ENCODE measurements at regions not wholly inside any gene's neighbourhood (a gene's known extent, or its start where the extent isn't known, plus 50 kb on each side); places are given as distances from the start of the nearest gene placed in this dataset.
A peak's percentile ranks its signal among the peaks of the same experiment; 100 is the strongest.

DNA sequence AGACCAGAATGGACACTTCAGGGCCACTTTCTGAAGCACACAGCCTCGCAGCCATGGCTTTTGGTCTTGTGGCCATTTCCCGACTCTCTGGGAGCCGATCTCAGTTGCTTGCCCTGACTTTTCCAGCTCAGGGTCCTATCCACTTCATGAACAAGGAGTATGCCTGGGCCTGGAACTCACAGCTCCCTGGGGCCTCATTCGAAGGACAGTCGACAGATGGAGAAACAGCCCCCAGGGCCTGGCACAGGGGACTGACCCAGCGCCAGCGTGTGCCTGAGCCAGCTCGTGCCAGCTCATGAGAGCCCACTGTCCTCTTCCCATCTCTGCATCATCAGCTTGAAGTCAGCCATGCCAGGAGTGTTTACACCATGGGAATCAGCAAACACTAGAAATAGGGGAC lies 134.6 kb upstream of the GPC1 start:
- peaks cover 11% of the 10 kb centered on the region for H3K4me1 Mint-ChIP-seq (ENCODE audit: low read depth, unreplicated experiment)
- DNase-seq (ENCODE audit: low read depth), result no peak
- H3K9me3 Mint-ChIP-seq (ENCODE audit: unreplicated experiment), result peaks cover 7% of the 10 kb centered on the region
- peak overlapping the region; percentile 1 for H2AFZ ChIP-seq (ENCODE audit: low read depth, low read length)
- no peak overlapping the region for H3K4me2 ChIP-seq (ENCODE audit: low read length)
- H4K20me1 ChIP-seq (ENCODE audit: insufficient read depth, low read length), result no peaks in the 10 kb centered on the region
- H3K27me3 ChIP-seq (ENCODE audit: insufficient read depth, low read length), result no peaks in the 10 kb centered on the region
- H3K27ac ChIP-seq (ENCODE audit: low read depth, low read length), result no peak overlapping the region
- H3K27ac Mint-ChIP-seq (ENCODE audit: unreplicated experiment), result no peak overlapping the region
- no peak for TF ChIP-seq EZH2 (IDR thresholded peaks at IDR 0.05; ENCODE audit: insufficient read depth, low read length)
- TF ChIP-seq, protein P1, sequence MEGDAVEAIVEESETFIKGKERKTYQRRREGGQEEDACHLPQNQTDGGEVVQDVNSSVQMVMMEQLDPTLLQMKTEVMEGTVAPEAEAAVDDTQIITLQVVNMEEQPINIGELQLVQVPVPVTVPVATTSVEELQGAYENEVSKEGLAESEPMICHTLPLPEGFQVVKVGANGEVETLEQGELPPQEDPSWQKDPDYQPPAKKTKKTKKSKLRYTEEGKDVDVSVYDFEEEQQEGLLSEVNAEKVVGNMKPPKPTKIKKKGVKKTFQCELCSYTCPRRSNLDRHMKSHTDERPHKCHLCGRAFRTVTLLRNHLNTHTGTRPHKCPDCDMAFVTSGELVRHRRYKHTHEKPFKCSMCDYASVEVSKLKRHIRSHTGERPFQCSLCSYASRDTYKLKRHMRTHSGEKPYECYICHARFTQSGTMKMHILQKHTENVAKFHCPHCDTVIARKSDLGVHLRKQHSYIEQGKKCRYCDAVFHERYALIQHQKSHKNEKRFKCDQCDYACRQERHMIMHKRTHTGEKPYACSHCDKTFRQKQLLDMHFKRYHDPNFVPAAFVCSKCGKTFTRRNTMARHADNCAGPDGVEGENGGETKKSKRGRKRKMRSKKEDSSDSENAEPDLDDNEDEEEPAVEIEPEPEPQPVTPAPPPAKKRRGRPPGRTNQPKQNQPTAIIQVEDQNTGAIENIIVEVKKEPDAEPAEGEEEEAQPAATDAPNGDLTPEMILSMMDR (IDR thresholded peaks at IDR 0.05; ENCODE audit: insufficient read depth, low read depth, low read length), result no peak
- H3K36me3 Mint-ChIP-seq (ENCODE audit: low read depth, unreplicated experiment), result peaks cover 3% of the 10 kb centered on the region
- no peak overlapping the region for H3K4me3 ChIP-seq (ENCODE audit: insufficient read depth, low read depth, low read length)
- H3K4me3 Mint-ChIP-seq (ENCODE audit: unreplicated experiment), result no peak overlapping the region
- H3K9me3 ChIP-seq (ENCODE audit: insufficient read depth, low read depth, low read length), result no peaks in the 10 kb centered on the region
- peaks cover 18% of the 10 kb centered on the region for H3K4me1 ChIP-seq (ENCODE audit: insufficient read depth, low read length)
- H3K79me2 ChIP-seq (ENCODE audit: insufficient read depth, low read length), result no peaks in the 10 kb centered on the region
- no peaks in the 10 kb centered on the region for H3K36me3 ChIP-seq (ENCODE audit: insufficient read depth, low read length)
- no peak for FAIRE-seq
- H3K27me3 Mint-ChIP-seq (ENCODE audit: low read depth, unreplicated experiment), result peaks cover 20% of the 10 kb centered on the region
- H3K9ac ChIP-seq (ENCODE audit: low read length), result no peak overlapping the region

DNA sequence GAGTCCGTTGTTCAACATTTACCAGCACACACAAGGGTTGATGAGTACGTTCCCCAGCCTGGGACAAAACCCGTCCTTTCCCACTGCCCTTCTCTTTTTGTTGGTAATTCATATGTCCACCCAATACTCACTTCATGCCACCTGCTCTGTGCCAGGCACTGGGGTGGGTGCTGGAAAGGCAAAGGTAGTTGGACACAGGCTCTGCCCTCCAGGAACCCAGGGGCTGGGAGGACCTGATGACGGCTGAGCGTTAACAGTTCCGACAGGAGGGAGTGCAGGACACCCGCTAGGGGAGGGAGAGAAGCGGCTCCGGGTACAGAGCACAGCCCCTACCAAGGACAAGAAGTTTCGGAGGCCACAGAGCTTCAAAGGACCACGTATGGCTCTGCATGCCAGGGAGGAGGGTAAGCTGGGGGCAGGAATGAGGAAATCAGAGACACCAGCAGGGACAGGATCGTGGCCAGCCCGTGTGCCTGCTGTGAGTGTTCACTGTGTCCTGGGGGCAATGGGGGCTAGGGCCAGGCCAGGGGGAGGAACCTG lies 134.1 kb upstream of the GPC1 start:
- no peak for TF ChIP-seq EZH2 (IDR thresholded peaks at IDR 0.05; ENCODE audit: insufficient read depth, low read length)
- TF ChIP-seq, protein P1 (IDR thresholded peaks at IDR 0.05; ENCODE audit: insufficient read depth, low read depth, low read length), result no peak
- DNase-seq (ENCODE audit: low read depth), result no peak
- peaks cover 5% of the 10 kb centered on the region for H3K9me3 Mint-ChIP-seq (ENCODE audit: unreplicated experiment)
- FAIRE-seq, result no peak
- no peak overlapping the region for H3K4me3 ChIP-seq (ENCODE audit: insufficient read depth, low read depth, low read length)
- no peaks in the 10 kb centered on the region for H3K36me3 ChIP-seq (ENCODE audit: insufficient read depth, low read length)
- peak overlapping the region; percentile 18 for H3K27ac Mint-ChIP-seq (ENCODE audit: unreplicated experiment)
- no peaks in the 10 kb centered on the region for H3K27me3 ChIP-seq (ENCODE audit: insufficient read depth, low read length)
- no peak overlapping the region for H3K27ac ChIP-seq (ENCODE audit: low read depth, low read length)
- H3K27me3 Mint-ChIP-seq (ENCODE audit: low read depth, unreplicated experiment), result peaks cover 20% of the 10 kb centered on the region
- no peak overlapping the region for H3K9ac ChIP-seq (ENCODE audit: low read length)
- H3K4me3 Mint-ChIP-seq (ENCODE audit: unreplicated experiment), result no peak overlapping the region
- no peaks in the 10 kb centered on the region for H4K20me1 ChIP-seq (ENCODE audit: insufficient read depth, low read length)
- no peaks in the 10 kb centered on the region for H3K9me3 ChIP-seq (ENCODE audit: insufficient read depth, low read depth, low read length)
- no peak overlapping the region for H2AFZ ChIP-seq (ENCODE audit: low read depth, low read length)
- H3K4me1 ChIP-seq (ENCODE audit: insufficient read depth, low read length), result peaks cover 14% of the 10 kb centered on the region
- peaks cover 11% of the 10 kb centered on the region for H3K4me1 Mint-ChIP-seq (ENCODE audit: low read depth, unreplicated experiment)
- peaks cover 3% of the 10 kb centered on the region for H3K36me3 Mint-ChIP-seq (ENCODE audit: low read depth, unreplicated experiment)
- H3K79me2 ChIP-seq (ENCODE audit: insufficient read depth, low read length), result no peaks in the 10 kb centered on the region
- H3K4me2 ChIP-seq (ENCODE audit: low read length), result no peak overlapping the region

- Mint-ChIP-seq H3K36me3 (ENCODE audit: low read depth, unreplicated experiment) (peaks cover 3% of the 10 kb centered on the region), H3K27ac (ENCODE audit: unreplicated experiment) (peak overlapping the region; percentile 18), H3K4me3 (ENCODE audit: unreplicated experiment) (no peak overlapping the region), H3K4me1 (ENCODE audit: low read depth, unreplicated experiment) (peaks cover 11% of the 10 kb centered on the region), H3K27me3 (ENCODE audit: low read depth, unreplicated experiment) (peaks cover 20% of the 10 kb centered on the region), H3K9me3 (ENCODE audit: unreplicated experiment) (peaks cover 5% of the 10 kb centered on the region)
- Histone ChIP-seq H3K9me3 (ENCODE audit: insufficient read depth, low read depth, low read length) (no peaks in the 10 kb centered on the region), H2AFZ (ENCODE audit: low read depth, low read length) (no peak overlapping the region), H3K4me1 (ENCODE audit: insufficient read depth, low read length) (peaks cover 14% of the 10 kb centered on the region), H4K20me1 (ENCODE audit: insufficient read depth, low read length) (no peaks in the 10 kb centered on the region), H3K27ac (ENCODE audit: low read depth, low read length) (no peak overlapping the region), H3K9ac (ENCODE audit: low read length) (no peak overlapping the region), H3K79me2 (ENCODE audit: insufficient read depth, low read length) (no peaks in the 10 kb centered on the region), H3K4me2 (ENCODE audit: low read length) (no peak overlapping the region), H3K4me3 (ENCODE audit: insufficient read depth, low read depth, low read length) (no peak overlapping the region), H3K27me3 (ENCODE audit: insufficient read depth, low read length) (no peaks in the 10 kb centered on the region), H3K36me3 (ENCODE audit: insufficient read depth, low read length) (no peaks in the 10 kb centered on the region)
- no peak for FAIRE-seq
- TF ChIP-seq EZH2 (IDR thresholded peaks at IDR 0.05; ENCODE audit: insufficient read depth, low read length), result no peak
- TF ChIP-seq, protein P1 (IDR thresholded peaks at IDR 0.05; ENCODE audit: insufficient read depth, low read depth, low read length), result no peak
- no peak for DNase-seq (ENCODE audit: low read depth)
Measured at GRCh38 chr2:240302041-240302440, 133.4 kb upstream of the GPC1 start.

Measured in astrocyte (in vitro differentiated cells and primary cell).